Non-pigmented ciliary epithelial cell (primary cell): ENCODE measurements at regions not wholly inside any gene's neighbourhood (a gene's known extent, or its start where the extent isn't known, plus 50 kb on each side); places are given as distances from the start of the nearest gene placed in this dataset.
"Not testable (repeated sequence)": the region's sequence is repeated elsewhere in the genome, so short reads cannot be mapped to it uniquely, and the experiment has no call there.

Experiments
- DNase-seq: peaks from one replicate; pipeline ENCODE4 v3.0.0-alpha.2; 2010; ENCODE audit warnings: low read depth

- DNase-seq, result no peak
These were observed 315.4 kb upstream of the CDYL start for GRCh38 chr6:4460586-4461475.

GRCh38 chr6:4459996-4460395 lies 316.2 kb upstream of the CDYL start:
- DNase-seq, result no peak

- DNase-seq, result peak; percentile 72
These were observed 317.2 kb upstream of the CDYL start for GRCh38 chr6:4459032-4459431.

- no peak for DNase-seq
These were observed 316.3 kb upstream of the ECI2 start for GRCh38 chr6:4451718-4452117.

- DNase-seq, result no peak
These were observed 315.7 kb upstream of the ECI2 start for GRCh38 chr6:4451081-4451480.

- DNase-seq, result no peak
These were observed 314.9 kb upstream of the ECI2 start for GRCh38 chr6:4450237-4450636.

- DNase-seq, result no peak
These were observed 314.0 kb upstream of the ECI2 start for GRCh38 chr6:4449409-4449808.

GRCh38 chr6:4448841-4449240 lies 313.5 kb upstream of the ECI2 start:
- DNase-seq, result no peak

GRCh38 chr6:4447639-4448330 lies 312.4 kb upstream of the ECI2 start:
- DNase-seq, result no peak

- DNase-seq, result no peak
These were observed 311.6 kb upstream of the ECI2 start for GRCh38 chr6:4446982-4447381.

GRCh38 chr6:4441981-4442434 lies 306.6 kb upstream of the ECI2 start:
- DNase-seq, result no peak

- no peak for DNase-seq
These were observed 303.8 kb upstream of the ECI2 start for GRCh38 chr6:4439159-4439558.

GRCh38 chr6:4437342-4437741 lies 302.0 kb upstream of the ECI2 start:
- no peak for DNase-seq

GRCh38 chr6:4435981-4436445 lies 300.6 kb upstream of the ECI2 start:
- DNase-seq, result no peak

- DNase-seq, result no peak
These were observed 299.3 kb upstream of the ECI2 start for GRCh38 chr6:4434655-4435054.

- DNase-seq, result no peak
These were observed 297.8 kb upstream of the ECI2 start for GRCh38 chr6:4433199-4433598.

- DNase-seq, result no peak
These were observed 291.6 kb upstream of the ECI2 start for GRCh38 chr6:4426968-4427367.

GRCh38 chr6:4421837-4422236 lies 286.5 kb upstream of the ECI2 start:
- DNase-seq, result no peak

- no peak for DNase-seq
These were observed 284.9 kb upstream of the ECI2 start for GRCh38 chr6:4420160-4420865.

GRCh38 chr6:4415549-4415948 lies 280.2 kb upstream of the ECI2 start:
- no peak for DNase-seq

GRCh38 chr6:4414078-4414477 lies 278.7 kb upstream of the ECI2 start:
- DNase-seq, result not testable (repeated sequence)

- no peak for DNase-seq
These were observed 277.7 kb upstream of the ECI2 start for GRCh38 chr6:4413073-4413472.

- DNase-seq, result no peak
These were observed 277.1 kb upstream of the ECI2 start for GRCh38 chr6:4412488-4412887.
